ENCODE measurements at regions not wholly inside any gene's neighbourhood (a gene's known extent, or its start where the extent isn't known, plus 50 kb on each side); places are given as distances from the start of the nearest gene placed in this dataset.
"Not testable (repeated sequence)": the region's sequence is repeated elsewhere in the genome, so short reads cannot be mapped to it uniquely, and the experiment has no call there.

DNA sequence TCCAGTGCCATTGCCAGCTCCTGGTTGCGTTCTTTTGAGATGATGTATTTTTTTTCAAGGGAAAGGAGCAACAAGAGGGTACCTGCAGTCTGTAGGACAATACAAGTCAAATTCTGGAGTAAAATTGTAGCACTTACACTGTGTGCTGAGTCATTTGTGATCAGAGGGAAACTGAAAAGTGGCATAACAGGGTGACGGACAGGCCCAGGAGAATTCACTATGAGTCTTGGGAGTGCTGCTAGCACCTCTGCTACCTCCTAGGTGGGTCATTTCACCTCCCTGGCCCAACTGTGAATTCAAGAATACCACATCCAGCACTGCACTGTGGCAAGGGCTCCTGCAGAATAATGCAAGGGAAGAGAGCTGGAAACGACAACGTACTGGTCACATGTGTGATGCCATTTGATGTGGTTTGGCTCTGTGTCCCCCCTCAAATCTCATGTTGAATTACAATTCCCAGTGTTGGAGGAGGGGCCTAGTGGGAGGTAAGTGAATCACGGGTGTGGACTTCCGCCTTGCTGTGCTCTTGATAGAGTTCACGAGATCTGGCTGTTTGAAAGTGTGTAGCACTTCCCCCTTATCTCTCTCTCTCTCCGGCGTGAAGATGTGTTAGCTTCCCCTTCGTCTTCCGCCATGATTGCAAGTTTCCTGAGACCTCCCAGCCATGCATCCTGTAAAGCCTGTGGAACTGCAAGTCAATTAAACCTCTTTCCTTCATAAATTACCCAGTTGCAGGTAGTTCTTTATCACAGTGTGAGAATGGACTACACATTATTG is 261.0 kb downstream of the BCL2L11 start:
- H3K36me3 Mint-ChIP-seq (ENCODE audit: low read depth) = not testable (repeated sequence)
- peak overlapping the region; percentile 80 for H3K27ac Mint-ChIP-seq

DNA sequence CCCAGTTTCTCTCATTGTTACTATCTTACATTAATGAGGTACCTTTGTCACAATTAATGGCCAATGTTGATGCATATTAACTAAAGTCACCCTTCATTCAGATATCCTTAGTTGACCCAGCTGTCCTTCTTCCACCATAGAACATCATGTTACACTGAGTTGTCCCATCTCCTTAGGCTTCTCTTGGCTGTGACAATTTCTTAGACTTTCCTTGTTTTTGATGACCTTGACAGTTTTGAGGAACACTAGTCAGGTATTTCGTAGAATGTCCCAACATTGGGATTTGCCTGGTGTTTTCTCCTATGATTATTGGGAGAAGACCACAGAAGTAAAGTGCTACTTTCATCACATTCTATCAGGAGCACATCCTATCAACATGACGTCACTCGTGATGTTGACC is 261.8 kb downstream of the BCL2L11 start:
- intact Hi-C loops (cut with micrococcal nuclease); H3K27me3 Mint-ChIP-seq; H3K4me1 Mint-ChIP-seq; H3K36me3 Mint-ChIP-seq (ENCODE audit: low read depth); H3K4me3 Mint-ChIP-seq; H3K9me3 Mint-ChIP-seq; H3K27ac Mint-ChIP-seq: not testable (repeated sequence)
- peak; percentile 3 for DNase-seq

More for the DNA sequence above, 261.0 kb downstream of the BCL2L11 start:
- H3K4me3 Mint-ChIP-seq; intact Hi-C loops (cut with micrococcal nuclease); H3K27me3 Mint-ChIP-seq; H3K4me1 Mint-ChIP-seq; H3K9me3 Mint-ChIP-seq: not testable (repeated sequence)
- peak; percentile 17 for DNase-seq

GRCh38 chr2:111383311-111383710 is 262.6 kb downstream of the BCL2L11 start:
- H3K4me1 Mint-ChIP-seq; H3K9me3 Mint-ChIP-seq; intact Hi-C loops (cut with micrococcal nuclease); H3K4me3 Mint-ChIP-seq; H3K27ac Mint-ChIP-seq; H3K27me3 Mint-ChIP-seq; H3K36me3 Mint-ChIP-seq (ENCODE audit: low read depth): not testable (repeated sequence)
- DNase-seq = peak; percentile 11

DNA sequence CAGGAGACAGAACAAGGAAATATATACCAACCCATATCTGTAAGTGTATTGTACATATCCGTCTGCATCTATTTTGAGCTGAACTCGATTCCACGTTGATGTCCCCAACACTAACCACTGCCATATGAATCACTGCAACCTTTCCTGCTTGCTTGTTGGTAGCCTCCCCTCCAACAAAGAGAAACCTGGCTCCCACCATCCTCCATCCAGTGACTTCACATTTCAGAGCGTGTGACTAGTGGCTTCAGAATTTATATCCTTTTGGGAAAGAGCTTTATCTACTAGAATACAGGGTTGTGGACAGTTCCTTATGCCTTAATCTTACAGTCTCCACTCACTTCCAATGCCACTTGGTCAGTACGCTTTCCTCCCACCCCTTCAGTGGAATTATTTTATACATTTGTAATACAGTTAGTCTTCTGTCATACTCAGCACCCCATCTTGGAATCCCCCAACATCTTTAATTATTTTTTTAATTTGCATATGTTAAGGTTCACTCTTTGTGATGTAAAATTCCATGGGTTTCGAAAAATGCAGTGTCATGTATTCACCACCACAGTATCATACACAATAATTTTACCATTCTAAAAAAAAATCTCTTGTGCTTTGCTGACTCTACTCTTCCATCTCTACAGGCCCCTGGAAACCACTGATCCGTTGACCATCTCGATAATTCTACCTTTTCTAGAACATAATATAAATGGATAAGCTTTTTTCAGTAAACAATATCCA is 264.7 kb downstream of the BCL2L11 start:
- H3K9me3 Mint-ChIP-seq; H3K36me3 Mint-ChIP-seq (ENCODE audit: low read depth); H3K4me1 Mint-ChIP-seq; intact Hi-C loops (cut with micrococcal nuclease); H3K27ac Mint-ChIP-seq; H3K27me3 Mint-ChIP-seq; H3K4me3 Mint-ChIP-seq: not testable (repeated sequence)
- DNase-seq = peak; percentile 28

DNA sequence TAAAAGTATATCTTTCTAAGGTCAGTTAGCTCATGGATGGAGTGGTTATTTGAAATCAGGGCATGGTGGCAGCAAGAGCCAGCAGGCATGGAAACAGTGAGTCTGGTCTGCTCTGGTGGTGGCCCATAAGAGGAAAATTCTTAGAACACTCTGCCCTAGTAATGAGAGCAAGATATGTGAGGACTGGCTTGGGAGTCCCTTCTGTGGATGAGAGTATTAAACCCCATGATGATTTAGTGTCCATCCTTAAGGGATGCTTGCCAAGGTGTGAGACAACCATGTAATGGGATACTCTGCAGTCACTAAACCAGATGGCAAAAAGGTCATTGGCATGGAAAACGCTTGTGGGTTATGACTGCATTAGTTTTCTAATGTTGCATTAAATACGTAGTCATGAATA is 269.9 kb downstream of the BCL2L11 start:
- DNase-seq; H3K27me3 Mint-ChIP-seq; H3K4me1 Mint-ChIP-seq; H3K27ac Mint-ChIP-seq; H3K36me3 Mint-ChIP-seq (ENCODE audit: low read depth); H3K9me3 Mint-ChIP-seq; intact Hi-C loops (cut with micrococcal nuclease); H3K4me3 Mint-ChIP-seq: not testable (repeated sequence)

DNA sequence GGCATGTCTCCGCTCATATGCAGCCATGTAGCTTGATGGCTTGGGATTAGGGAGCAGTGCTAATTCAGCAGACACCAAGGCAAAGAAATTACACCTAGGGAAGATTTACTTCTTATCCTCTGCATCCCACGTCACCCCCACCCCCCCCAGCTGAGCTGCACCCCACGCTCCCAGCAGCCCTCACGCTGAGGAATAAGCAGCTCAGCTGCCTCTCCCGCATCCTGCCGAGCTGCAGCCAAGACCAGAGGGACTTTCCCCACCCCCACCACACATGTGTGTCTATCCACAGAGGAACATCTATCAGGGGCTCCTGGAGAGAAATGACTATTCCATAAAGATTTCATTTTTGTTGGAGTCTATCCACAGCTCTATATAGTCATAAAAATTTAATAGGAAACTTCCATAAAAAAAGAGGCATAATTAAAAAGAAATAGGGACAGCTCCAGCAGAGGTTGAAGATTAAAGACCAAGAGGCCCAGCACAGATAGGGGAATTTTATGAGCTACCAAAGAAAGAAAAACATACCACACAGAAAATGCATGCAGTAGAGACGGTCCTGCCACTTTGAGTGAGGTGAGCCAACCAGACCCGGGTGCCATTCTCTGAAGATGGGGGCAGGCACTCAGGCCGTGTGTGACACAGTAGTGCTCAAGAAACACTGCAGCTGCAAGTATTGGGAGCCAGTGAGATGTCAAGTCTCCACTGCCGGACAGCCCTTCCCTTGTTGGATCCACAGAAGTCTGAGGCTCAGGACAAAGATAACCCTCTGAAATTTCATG is 274.8 kb downstream of the BCL2L11 start:
- H3K36me3 Mint-ChIP-seq (ENCODE audit: low read depth); H3K27me3 Mint-ChIP-seq; intact Hi-C loops (cut with micrococcal nuclease); H3K9me3 Mint-ChIP-seq; H3K4me1 Mint-ChIP-seq: not testable (repeated sequence)
- Mint-ChIP-seq H3K27ac (peak overlapping the region; percentile 58), H3K4me3 (peak overlapping the region; percentile 1)
- peak; percentile 82 for DNase-seq

GRCh38 chr2:111400598-111401253 is 280.0 kb downstream of the BCL2L11 start:
- H3K27ac Mint-ChIP-seq = peak overlapping the region; percentile 66
- H3K27me3 Mint-ChIP-seq; H3K4me3 Mint-ChIP-seq; H3K9me3 Mint-ChIP-seq; H3K36me3 Mint-ChIP-seq (ENCODE audit: low read depth); intact Hi-C loops (cut with micrococcal nuclease); DNase-seq; H3K4me1 Mint-ChIP-seq: not testable (repeated sequence)

DNA sequence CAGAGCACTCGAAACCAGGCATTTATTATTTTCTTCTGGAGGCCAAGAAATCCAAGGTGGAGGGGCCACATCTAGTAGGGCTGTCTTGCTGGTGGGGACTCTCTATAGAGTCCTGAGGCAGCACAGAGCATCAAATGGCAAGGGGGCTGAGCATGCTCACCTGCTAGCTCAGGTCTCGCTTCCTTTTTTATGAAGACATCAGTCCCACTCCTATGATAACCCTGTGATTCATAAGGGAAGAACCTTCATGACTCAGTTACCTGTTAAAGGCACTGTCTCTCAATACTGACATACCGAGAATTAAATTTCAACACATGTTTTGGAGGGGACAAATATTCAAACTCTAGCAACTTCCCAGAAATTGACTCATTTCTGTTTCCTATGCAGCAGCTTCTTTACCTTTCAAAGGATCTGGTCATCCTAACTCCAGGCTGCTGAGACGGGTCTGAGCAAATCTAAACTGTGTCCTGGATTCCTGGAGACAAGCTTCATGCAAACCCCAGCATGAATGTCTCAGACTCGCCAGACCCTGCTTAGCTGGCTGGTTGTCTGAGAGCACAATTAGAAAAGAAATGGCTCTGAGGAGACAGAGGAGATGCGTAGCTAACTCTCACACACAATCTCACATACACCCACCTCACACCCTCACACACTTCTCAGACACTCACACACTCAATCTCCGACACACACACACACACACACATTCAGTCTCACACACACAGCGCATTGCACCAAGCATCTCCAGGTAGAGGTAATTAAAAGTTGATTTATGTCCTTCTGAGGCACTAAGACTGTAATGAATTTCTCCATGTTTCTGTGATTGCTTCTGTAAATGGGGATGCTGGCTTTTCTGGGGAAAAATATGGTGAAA is 280.8 kb downstream of the BCL2L11 start:
- H3K9me3 Mint-ChIP-seq; intact Hi-C loops (cut with micrococcal nuclease): not testable (repeated sequence)
- peak overlapping the region; percentile 35 for H3K4me3 Mint-ChIP-seq

GRCh38 chr2:111402450-111402849 is 281.7 kb downstream of the BCL2L11 start:
- H3K9me3 Mint-ChIP-seq; H3K36me3 Mint-ChIP-seq (ENCODE audit: low read depth); DNase-seq; H3K4me1 Mint-ChIP-seq; H3K27ac Mint-ChIP-seq; H3K27me3 Mint-ChIP-seq; intact Hi-C loops (cut with micrococcal nuclease); H3K4me3 Mint-ChIP-seq: not testable (repeated sequence)

More for the DNA sequence above, 280.8 kb downstream of the BCL2L11 start:
- H3K27me3 Mint-ChIP-seq; H3K4me1 Mint-ChIP-seq; DNase-seq; H3K36me3 Mint-ChIP-seq (ENCODE audit: low read depth): not testable (repeated sequence)
- peak overlapping the region; percentile 88 for H3K27ac Mint-ChIP-seq

GRCh38 chr2:111403287-111403686 is 282.6 kb downstream of the BCL2L11 start:
- H3K36me3 Mint-ChIP-seq (ENCODE audit: low read depth); DNase-seq; H3K27me3 Mint-ChIP-seq; H3K27ac Mint-ChIP-seq; H3K4me1 Mint-ChIP-seq; intact Hi-C loops (cut with micrococcal nuclease); H3K9me3 Mint-ChIP-seq; H3K4me3 Mint-ChIP-seq: not testable (repeated sequence)

DNA sequence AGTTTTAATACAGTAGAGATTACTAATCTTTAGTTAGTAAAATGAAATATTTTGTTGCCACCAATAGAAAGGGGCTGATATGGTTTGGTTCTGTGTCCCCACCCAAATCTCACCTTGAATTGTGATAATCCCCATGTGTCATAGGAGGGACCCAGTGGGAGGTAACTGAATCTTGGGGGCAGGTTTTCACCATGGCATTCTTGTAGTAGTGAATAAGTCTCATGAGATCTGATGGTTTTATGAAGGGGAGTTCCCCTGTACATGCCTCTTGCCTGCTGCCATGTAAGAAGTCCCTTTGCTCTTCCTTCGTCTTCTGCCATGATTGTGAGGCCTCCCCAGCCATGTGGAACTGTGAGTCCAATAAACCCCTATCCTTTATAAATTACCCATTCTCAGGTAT is 285.9 kb downstream of the BCL2L11 start:
- H3K36me3 Mint-ChIP-seq (ENCODE audit: low read depth); H3K4me1 Mint-ChIP-seq; intact Hi-C loops (cut with micrococcal nuclease); H3K9me3 Mint-ChIP-seq; H3K4me3 Mint-ChIP-seq; H3K27me3 Mint-ChIP-seq; DNase-seq; H3K27ac Mint-ChIP-seq: not testable (repeated sequence)

- H3K27ac Mint-ChIP-seq; H3K4me1 Mint-ChIP-seq; H3K9me3 Mint-ChIP-seq; H3K36me3 Mint-ChIP-seq (ENCODE audit: low read depth); H3K4me3 Mint-ChIP-seq; H3K27me3 Mint-ChIP-seq; DNase-seq; intact Hi-C loops (cut with micrococcal nuclease): not testable (repeated sequence)
Observed at GRCh38 chr2:111407632-111408194, 287.0 kb downstream of the BCL2L11 start.

- H3K9me3 Mint-ChIP-seq; H3K27me3 Mint-ChIP-seq; H3K4me3 Mint-ChIP-seq; H3K27ac Mint-ChIP-seq; DNase-seq; intact Hi-C loops (cut with micrococcal nuclease); H3K36me3 Mint-ChIP-seq (ENCODE audit: low read depth): not testable (repeated sequence)
- H3K4me1 Mint-ChIP-seq = peaks cover 11% of the 10 kb centered on the region
Observed at GRCh38 chr2:111410868-111411406, 290.2 kb downstream of the BCL2L11 start.
